PC-3 (cell line): ENCODE measurements at regions not wholly inside any gene's neighbourhood (a gene's known extent, or its start where the extent isn't known, plus 50 kb on each side); places are given as distances from the start of the nearest gene placed in this dataset.

Experiments used
- CTCF ChIP-seq: fragments of 300-600 bp; sonication (generic); conservative IDR thresholded peaks from 2 replicates; pipeline ENCODE4 v1.5.1; 2017; ENCODE audit warnings: antibody characterized with exemption, low read depth, mild to moderate bottlenecking, low read length
- EZH2 ChIP-seq: fragments of 300-600 bp; sonication (generic); IDR thresholded peaks from one replicate; pipeline ENCODE4 v1.6.1; 2017; ENCODE audit warnings: antibody characterized with exemption, mild to moderate bottlenecking, low read length; ENCODE audit not compliant: unreplicated experiment

GRCh38 chr2:196511258-196512168, 128.0 kb upstream of the CCDC150 start:
- TF ChIP-seq CTCF (no peak), EZH2 (no peak)
